ENCODE measurements at regions not wholly inside any gene's neighbourhood (a gene's known extent, or its start where the extent isn't known, plus 50 kb on each side); places are given as distances from the start of the nearest gene placed in this dataset.
A peak's percentile ranks its signal among the peaks of the same experiment; 100 is the strongest.

DNA sequence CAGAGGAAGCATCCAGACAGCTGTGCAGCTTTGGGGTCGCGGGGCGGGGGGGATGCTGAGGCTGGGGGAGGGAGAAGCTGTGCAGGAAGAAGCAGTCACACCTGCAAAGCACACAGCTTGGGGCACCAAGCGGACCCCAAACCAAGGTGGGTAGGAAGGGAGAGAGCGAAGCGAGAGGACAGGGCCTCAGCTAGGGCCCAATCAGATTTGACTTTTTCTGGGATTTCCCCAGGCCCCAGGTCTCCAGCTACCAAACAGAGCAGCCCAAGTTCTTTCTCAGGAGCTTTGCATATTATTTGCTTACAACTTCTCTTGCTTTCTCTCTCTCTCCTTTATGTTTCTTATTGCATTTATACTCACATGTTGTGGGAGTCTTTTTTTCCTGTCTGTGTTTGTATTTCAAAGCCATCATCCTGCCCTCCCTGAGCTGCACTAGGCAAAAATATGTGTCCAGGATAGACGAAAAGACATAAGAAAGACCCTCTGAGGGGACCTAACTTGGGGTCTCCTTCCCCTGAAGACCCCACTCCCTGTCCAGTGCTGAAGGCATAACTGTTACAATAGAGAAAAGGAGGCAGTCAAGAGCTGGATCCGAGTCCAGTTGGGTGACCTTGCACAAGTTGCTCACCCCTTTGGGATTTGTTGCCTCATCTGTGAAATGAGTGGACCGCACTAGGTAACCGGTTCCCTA is 50.6 kb upstream of the SMNDC1 start:
- no peak for DNase-seq (ENCODE audit: low spot score)
- H3K36me3 Mint-ChIP-seq (ENCODE audit: low read depth): no peaks in the 10 kb centered on the region
- intact Hi-C loops (cut with micrococcal nuclease): loop anchor here (2.0 kb wide), 1 partner anchor 150 kb away; no protein-coding TSS in a partner anchor
- H3K27me3 Mint-ChIP-seq (ENCODE audit: insufficient read depth): no peaks in the 10 kb centered on the region
- H3K4me3 Mint-ChIP-seq: peak overlapping the region; percentile 82
- peak overlapping the region; percentile 97 for H3K27ac Mint-ChIP-seq
- H3K9me3 Mint-ChIP-seq: no peaks in the 10 kb centered on the region
- peaks cover 77% of the 10 kb centered on the region for H3K4me1 Mint-ChIP-seq (ENCODE audit: low read depth)

DNA sequence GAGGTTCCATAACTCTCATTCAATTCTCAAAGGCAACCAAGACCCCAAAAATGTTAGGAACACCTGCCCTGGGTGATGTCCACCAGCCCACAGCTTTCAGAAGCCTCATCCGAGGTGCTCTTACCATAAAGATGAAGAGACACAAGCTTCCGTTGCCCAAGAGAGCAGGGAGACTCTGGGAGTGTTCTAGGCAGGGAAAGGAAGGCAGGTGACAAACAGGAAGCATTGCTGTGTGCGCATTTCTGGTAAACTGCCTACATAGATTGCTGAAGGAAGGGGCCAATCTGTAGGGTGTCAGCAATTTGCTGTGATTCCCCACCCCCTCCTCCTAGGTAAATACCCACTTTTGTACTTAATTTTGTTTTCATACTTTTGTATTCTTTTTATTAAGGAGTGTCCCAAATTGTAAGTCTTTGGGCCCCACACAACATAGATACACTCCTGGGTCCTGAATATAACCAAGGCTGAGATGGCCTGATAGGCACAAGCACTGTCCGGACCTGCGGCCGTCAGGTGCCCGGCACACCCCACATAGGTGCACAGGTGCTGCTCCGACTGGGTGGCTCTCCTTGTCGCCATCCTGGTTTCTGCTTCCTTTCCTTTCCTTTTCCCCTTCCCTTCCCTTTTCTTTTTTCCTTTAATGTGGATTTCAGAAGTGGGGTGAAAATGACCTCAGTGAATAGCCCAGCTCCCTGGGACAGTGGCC is 51.4 kb upstream of the SMNDC1 start:
- no peaks in the 10 kb centered on the region for H3K9me3 Mint-ChIP-seq
- H3K36me3 Mint-ChIP-seq (ENCODE audit: low read depth): no peaks in the 10 kb centered on the region
- peak; percentile 37 for DNase-seq (ENCODE audit: low spot score)
- H3K27me3 Mint-ChIP-seq (ENCODE audit: insufficient read depth): no peaks in the 10 kb centered on the region
- H3K27ac Mint-ChIP-seq: peak overlapping the region; percentile 97
- H3K4me3 Mint-ChIP-seq: peak overlapping the region; percentile 82
- peaks cover 81% of the 10 kb centered on the region for H3K4me1 Mint-ChIP-seq (ENCODE audit: low read depth)
- intact Hi-C loops (cut with micrococcal nuclease): loop anchor here (1.0 to 2.0 kb wide), 14 partner anchors 8 to 211 kb away; partner anchors contain the start of genes DUSP5 and SMC3

DNA sequence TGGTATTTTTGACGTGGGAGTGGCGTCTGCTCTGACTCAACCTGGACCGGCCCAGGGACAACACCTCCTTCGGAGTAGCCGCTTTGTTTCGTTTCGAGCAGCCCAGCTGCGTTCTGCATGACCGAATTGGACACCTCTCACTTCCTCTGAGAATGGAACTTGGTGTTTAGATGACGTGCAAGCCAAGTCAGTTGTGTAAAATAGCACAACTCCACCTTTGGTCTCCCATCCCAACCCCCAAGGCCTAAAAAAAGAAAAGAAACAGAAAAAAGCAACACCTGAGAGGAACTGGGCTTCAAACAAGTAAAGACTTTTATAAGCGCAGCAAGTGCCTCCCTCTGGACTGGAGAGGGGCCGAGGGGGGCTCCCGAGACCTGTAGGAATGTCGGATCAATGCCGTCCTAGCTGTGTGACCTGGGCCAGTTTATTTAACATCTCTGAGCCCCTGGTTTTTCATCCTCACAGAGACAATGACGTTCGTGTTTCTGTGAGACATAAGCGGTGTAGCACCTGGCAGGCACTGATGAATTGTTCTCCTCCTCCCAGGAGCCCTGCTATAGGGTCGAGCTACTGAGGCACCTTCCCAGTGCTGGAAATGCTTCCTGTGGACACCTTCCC is 52.0 kb upstream of the SMNDC1 start:
- DNase-seq (ENCODE audit: low spot score): peak; percentile 78
- Mint-ChIP-seq H3K4me3 (peak overlapping the region; percentile 82), H3K9me3 (no peaks in the 10 kb centered on the region)

DNA sequence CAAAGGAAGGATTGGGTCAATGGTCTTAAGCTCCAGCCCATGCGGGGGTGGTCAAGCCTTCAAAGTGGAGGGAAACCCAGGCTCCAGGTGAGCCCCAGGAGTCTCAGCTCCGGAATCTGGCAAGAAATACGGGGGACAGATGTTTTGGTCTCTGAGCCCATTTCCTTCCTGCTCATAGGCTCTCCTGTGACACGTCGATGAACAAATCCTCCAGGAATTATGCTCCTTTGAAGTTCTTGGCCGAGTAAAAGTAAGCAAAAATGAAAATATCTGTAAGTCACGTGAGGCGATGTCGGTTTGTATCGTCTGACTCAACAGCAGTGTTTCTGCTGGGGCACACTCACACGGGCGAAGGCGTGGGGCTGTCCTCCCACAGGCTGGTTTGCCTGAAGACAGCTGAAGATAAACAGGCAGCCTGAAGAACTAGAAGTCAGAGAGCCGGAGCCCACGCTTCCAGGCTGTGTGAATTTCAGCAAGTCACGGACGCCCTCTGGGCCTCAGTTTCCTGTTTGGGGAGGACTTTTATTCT is 52.6 kb upstream of the SMNDC1 start:
- H3K4me3 Mint-ChIP-seq: peak overlapping the region; percentile 60
- no peaks in the 10 kb centered on the region for H3K9me3 Mint-ChIP-seq
- H3K27ac Mint-ChIP-seq: peak overlapping the region; percentile 97
- DNase-seq (ENCODE audit: low spot score): no peak
- peaks cover 3% of the 10 kb centered on the region for H3K36me3 Mint-ChIP-seq (ENCODE audit: low read depth)
- H3K27me3 Mint-ChIP-seq (ENCODE audit: insufficient read depth): no peaks in the 10 kb centered on the region
- intact Hi-C loops (cut with micrococcal nuclease): loop anchor here (2.0 kb wide), 1 partner anchor 23 kb away; no protein-coding TSS in a partner anchor
- peaks cover 86% of the 10 kb centered on the region for H3K4me1 Mint-ChIP-seq (ENCODE audit: low read depth)

More for the DNA sequence above, 52.0 kb upstream of the SMNDC1 start:
- H3K36me3 Mint-ChIP-seq (ENCODE audit: low read depth): no peaks in the 10 kb centered on the region
- peak overlapping the region; percentile 97 for H3K27ac Mint-ChIP-seq
- H3K4me1 Mint-ChIP-seq (ENCODE audit: low read depth): peaks cover 85% of the 10 kb centered on the region
- no peaks in the 10 kb centered on the region for H3K27me3 Mint-ChIP-seq (ENCODE audit: insufficient read depth)
- intact Hi-C loops (cut with micrococcal nuclease): loop anchor here (1.0 to 2.0 kb wide), 13 partner anchors 8 to 211 kb away; partner anchors contain the start of genes DUSP5 and SMC3

DNA sequence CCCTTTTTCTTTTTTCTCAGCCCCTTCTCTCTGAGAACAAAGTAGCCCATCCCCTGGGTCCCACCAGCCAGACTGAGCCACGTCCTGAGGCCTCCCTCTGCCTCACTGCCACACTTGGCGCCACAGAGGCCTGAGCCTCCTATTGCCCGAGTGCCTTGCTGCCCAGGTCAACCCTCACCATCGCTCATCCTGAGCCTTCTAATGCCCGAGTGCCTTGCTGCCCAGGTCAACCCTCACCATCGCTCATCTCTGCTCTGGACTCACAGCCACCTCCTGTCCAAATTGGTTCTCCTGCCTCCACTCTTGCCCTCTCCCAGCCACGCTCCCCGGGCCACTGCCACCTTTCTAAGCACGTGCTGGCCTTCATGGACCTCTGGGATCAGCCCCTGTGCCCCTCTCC is 53.2 kb upstream of the SMNDC1 start:
- Mint-ChIP-seq H3K4me1 (ENCODE audit: low read depth) (peaks cover 83% of the 10 kb centered on the region), H3K9me3 (no peaks in the 10 kb centered on the region), H3K36me3 (ENCODE audit: low read depth) (peaks cover 3% of the 10 kb centered on the region), H3K27ac (peak overlapping the region; percentile 97), H3K4me3 (peak overlapping the region; percentile 53), H3K27me3 (ENCODE audit: insufficient read depth) (no peaks in the 10 kb centered on the region)
- DNase-seq (ENCODE audit: low spot score): no peak
- intact Hi-C loops (cut with micrococcal nuclease): loop anchor here (2.0 kb wide), 1 partner anchor 23 kb away; no protein-coding TSS in a partner anchor

DNA sequence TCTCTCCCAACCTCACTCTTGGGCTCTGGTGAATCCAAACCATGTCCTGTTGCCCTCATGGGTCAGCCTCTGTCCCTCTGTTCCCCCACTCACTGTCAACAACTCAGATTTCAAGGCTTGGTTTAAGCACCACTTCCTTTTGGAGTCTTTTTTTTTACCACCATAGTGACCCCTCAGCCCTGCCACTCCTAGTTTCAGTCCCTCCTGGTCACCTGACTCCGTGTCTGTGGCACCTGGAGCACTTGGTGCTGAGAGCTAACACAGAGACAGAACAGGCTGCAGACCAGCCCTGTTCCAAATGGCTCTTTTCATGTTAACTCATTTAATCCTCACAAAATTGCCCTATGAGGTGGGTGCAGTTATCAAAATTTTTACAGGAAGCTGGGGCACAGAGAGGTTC is 53.6 kb upstream of the SMNDC1 start:
- Mint-ChIP-seq H3K27ac (peak overlapping the region; percentile 97), H3K4me1 (ENCODE audit: low read depth) (peaks cover 84% of the 10 kb centered on the region), H3K36me3 (ENCODE audit: low read depth) (peaks cover 3% of the 10 kb centered on the region), H3K27me3 (ENCODE audit: insufficient read depth) (no peaks in the 10 kb centered on the region), H3K9me3 (no peaks in the 10 kb centered on the region), H3K4me3 (peak overlapping the region; percentile 53)
- intact Hi-C loops (cut with micrococcal nuclease): no loop called here
- DNase-seq (ENCODE audit: low spot score): no peak

DNA sequence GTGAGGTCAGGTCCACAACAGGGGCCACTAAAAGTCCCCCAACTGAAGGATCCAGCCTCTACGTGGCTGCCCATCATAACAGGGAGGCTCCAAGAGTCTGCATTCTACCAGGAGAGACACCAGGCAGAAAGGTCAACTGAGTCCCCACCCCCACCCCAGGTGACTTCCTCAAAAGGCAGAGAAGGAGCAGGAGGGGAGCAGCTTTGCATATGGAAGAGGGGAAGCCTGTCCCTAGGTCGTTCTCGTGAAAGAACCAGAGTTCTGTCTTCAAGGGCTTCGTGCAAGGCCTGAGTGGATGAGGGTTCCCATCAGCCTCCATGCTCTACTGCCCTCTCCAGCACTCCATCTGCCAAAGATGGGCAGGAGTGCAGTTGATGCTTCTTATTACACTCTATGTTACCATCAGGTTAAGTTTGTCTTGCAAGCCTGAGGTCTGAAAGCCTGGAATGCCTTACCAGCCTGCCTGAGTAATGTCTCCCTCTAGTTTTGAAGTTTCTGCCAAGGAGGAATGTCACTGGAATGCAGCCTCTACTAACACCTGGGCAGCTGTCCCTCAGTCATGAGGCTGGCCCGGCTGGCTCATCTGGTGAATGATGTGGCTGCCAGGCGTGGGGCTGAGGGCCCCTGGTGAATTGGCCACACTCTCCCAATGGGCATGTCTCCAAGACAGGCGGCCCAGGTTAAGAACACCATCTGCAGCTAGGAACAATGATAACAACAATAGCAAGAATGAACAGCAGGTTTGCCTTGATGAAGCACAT is 54.3 kb upstream of the SMNDC1 start:
- Mint-ChIP-seq H3K9me3 (no peaks in the 10 kb centered on the region), H3K27ac (peak overlapping the region; percentile 97), H3K36me3 (ENCODE audit: low read depth) (peaks cover 4% of the 10 kb centered on the region), H3K4me1 (ENCODE audit: low read depth) (peaks cover 84% of the 10 kb centered on the region), H3K27me3 (ENCODE audit: insufficient read depth) (no peaks in the 10 kb centered on the region), H3K4me3 (no peak overlapping the region)
- intact Hi-C loops (cut with micrococcal nuclease): no loop called here
- no peak for DNase-seq (ENCODE audit: low spot score)

DNA sequence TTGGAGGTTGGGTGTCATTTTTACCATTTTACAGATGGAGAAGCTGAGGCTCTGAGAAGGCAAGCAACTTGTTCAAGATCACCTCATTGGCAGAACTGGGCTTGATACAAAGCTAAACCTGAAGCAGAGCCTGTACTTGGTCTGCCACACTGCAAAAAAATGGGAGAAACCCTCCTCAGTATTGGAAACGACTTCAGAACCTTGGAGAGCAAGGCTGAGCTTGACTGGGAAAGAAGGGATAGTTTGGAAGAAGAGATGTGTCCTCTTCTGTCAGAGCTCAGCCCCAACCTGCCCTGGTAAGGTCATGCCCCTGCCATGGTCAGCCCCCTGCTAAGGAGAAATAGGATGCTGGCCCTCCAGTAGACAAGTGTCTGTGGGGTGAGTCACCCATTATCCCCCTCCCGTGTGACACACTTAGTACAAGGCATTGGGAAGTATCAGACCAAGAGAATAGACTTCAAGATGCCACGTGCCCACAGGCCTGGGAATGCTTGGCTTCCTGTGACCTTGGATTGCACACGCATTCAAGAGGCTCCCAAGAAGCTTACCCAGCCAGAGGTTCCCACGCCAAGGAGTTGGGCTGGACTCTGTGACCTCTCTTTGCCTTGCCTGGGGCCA is 56.2 kb upstream of the SMNDC1 start:
- Mint-ChIP-seq H3K9me3 (no peaks in the 10 kb centered on the region), H3K27ac (peak overlapping the region; percentile 38), H3K4me3 (no peak overlapping the region), H3K27me3 (ENCODE audit: insufficient read depth) (no peaks in the 10 kb centered on the region), H3K4me1 (ENCODE audit: low read depth) (peaks cover 84% of the 10 kb centered on the region), H3K36me3 (ENCODE audit: low read depth) (peaks cover 4% of the 10 kb centered on the region)
- no peak for DNase-seq (ENCODE audit: low spot score)
- intact Hi-C loops (cut with micrococcal nuclease): no loop called here

DNA sequence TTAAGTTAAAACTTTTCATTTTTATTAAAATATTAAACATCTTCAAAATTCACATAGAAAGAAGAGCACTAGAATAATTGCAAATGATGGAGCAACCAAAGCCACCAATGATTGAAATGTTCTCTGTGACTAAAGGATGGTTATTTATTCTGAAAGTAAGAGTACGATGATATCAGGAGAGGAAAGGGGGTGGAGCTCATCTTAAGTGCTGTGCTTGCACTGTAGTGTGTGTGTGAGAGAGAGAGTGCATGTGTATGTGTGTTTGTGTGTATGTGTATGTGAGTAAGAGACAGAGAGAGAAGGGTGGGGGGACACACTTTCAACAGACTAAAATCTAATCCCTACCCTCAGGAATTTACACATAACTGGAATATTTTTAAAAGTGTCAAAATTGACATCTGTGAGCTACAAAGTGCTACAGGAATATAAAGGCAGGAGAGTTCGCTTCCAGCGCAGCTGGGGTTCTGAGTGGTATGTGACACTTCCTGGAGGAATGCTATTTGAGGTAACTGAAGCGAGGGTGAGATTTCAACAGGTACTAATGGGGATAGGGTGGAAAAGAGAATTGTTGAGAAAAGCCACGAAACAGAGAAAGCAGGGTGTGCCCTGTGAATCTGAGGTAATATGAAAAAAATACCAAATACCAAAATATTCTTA is 57.2 kb upstream of the SMNDC1 start:
- H3K4me1 Mint-ChIP-seq (ENCODE audit: low read depth): peaks cover 84% of the 10 kb centered on the region

DNA sequence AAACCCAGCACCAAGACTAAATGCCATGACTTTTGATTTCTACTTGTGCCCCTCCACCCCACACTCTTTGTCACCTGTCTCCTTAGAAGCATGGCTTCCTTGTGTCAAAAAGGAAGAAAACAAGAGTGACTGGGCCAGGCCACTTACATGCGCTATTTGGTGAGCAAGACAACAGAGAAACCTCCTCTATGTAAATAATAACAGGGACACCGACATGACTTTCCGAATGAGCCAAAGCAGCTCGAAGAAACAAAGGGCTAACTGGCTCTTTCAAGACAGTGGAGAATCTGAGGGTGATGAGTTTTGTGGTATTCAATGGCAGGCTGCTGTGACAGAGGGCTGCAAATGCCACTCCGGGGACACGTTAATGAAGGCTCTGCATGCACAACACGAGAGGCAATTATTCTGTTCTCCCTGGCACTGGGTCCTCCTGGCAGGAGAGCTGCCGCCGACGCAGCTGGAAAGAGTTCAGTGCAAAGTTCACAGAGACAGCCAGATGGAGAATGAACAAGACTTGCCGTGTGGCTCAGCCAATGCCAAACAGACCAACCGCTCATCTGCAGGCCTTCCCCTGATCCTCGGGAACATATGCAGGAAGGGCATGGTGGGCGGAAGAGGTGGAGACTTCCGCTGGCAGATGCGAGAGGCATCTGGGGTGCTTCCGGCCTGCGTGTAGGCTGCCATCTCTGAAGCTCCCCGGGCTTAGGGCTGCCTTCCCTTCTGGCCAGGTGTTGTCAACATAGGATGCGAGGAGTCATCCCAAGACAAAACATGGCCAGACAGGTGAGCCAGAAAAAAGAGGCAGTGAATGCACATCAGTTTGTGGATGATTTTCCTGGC is 59.1 kb upstream of the SMNDC1 start:
- Mint-ChIP-seq H3K4me3 (peak overlapping the region; percentile 34), H3K9me3 (no peaks in the 10 kb centered on the region), H3K4me1 (ENCODE audit: low read depth) (peaks cover 84% of the 10 kb centered on the region), H3K36me3 (ENCODE audit: low read depth) (peaks cover 4% of the 10 kb centered on the region), H3K27ac (peak overlapping the region; percentile 83), H3K27me3 (ENCODE audit: insufficient read depth) (no peaks in the 10 kb centered on the region)
- no peak for DNase-seq (ENCODE audit: low spot score)
- intact Hi-C loops (cut with micrococcal nuclease): loop anchor here (1.0 to 2.0 kb wide), 5 partner anchors 7 to 411 kb away; no protein-coding TSS in a partner anchor

More for the DNA sequence above, 57.2 kb upstream of the SMNDC1 start:
- Mint-ChIP-seq H3K27me3 (ENCODE audit: insufficient read depth) (no peaks in the 10 kb centered on the region), H3K36me3 (ENCODE audit: low read depth) (peaks cover 4% of the 10 kb centered on the region), H3K9me3 (no peaks in the 10 kb centered on the region), H3K4me3 (peak overlapping the region; percentile 41), H3K27ac (peak overlapping the region; percentile 83)
- intact Hi-C loops (cut with micrococcal nuclease): no loop called here
- no peak for DNase-seq (ENCODE audit: low spot score)

DNA sequence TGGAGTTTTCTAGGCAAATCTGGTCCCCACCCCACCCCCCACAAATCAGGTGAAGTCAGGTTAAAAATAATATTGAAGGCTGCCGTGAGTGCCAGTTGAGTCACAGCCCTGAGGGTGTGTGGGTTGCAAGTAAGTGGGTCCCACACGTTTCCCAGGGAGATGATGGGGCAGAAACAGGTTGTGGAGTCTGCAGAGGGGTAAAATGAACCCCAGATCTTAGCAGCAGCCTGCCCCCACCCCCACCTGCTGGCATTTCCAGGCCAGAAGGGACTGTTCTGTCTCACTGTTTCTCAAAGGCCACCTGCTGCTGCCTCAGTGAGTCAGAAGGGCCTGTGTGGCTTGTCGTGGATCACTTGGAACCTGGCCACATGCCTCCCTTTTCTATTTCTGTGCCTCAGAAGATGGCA is 59.8 kb upstream of the SMNDC1 start:
- intact Hi-C loops (cut with micrococcal nuclease): loop anchor here (1.0 to 2.0 kb wide), 5 partner anchors 8 to 410 kb away; no protein-coding TSS in a partner anchor
- Mint-ChIP-seq H3K4me3 (no peak overlapping the region), H3K9me3 (no peaks in the 10 kb centered on the region), H3K4me1 (ENCODE audit: low read depth) (peaks cover 83% of the 10 kb centered on the region), H3K27ac (peak overlapping the region; percentile 83), H3K36me3 (ENCODE audit: low read depth) (peaks cover 4% of the 10 kb centered on the region), H3K27me3 (ENCODE audit: insufficient read depth) (no peaks in the 10 kb centered on the region)
- no peak for DNase-seq (ENCODE audit: low spot score)

Data from activated T-helper 1 cell treated with anti-CD3 and anti-CD28 coated beads, Interleukin-12 subunit alpha, Interleukin-12 subunit beta, Interleukin-2, Interleukin-4 antibody, amounts not matched to agents 30 ng/mL and 10 ng/mL and 1 ng/mL, durations not matched to agents 14 hours and 24 hours and 36 hours (primary cell).